ENCODE measurements at regions not wholly inside any gene's neighbourhood (a gene's known extent, or its start where the extent isn't known, plus 50 kb on each side); places are given as distances from the start of the nearest gene placed in this dataset.
A peak's percentile ranks its signal among the peaks of the same experiment; 100 is the strongest.
"Not testable (repeated sequence)": the region's sequence is repeated elsewhere in the genome, so short reads cannot be mapped to it uniquely, and the experiment has no call there.

GRCh38 chr10:15921423-15921945 lies 61.2 kb upstream of the MINDY3 start:
- peaks cover 5 to 20% of the 10 kb centered on the region in 2 donors for H3K27me3 Mint-ChIP-seq
- not testable (repeated sequence) for H3K27ac Mint-ChIP-seq; H3K36me3 Mint-ChIP-seq; H3K4me3 Mint-ChIP-seq; DNase-seq (ENCODE audit: low spot score); H3K9me3 Mint-ChIP-seq; ATAC-seq; H3K4me1 Mint-ChIP-seq (ENCODE audit: low read depth in 2 of 2)

DNA sequence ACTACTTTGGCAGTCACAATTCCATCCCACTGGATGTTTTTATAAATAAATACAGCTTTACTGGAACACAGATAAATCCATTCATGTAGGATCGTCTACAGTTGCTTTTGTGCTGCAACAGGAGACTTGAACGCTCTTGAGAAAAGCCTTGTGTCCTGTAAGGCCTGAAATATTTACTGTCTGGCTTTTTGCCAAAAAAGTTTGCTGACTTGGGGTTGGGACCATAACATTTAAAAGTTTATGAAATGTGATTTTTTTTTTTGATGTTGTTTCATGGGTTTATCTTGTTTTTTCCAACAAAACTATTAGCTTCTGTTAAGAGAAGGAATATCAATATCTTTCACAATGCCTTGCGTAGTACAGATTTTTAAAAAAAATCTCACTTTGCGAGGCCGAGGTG lies 71.1 kb upstream of the MINDY3 start:
- DNase-seq (ENCODE audit: low spot score) (no peak), ATAC-seq (no peak)
- H3K27me3 Mint-ChIP-seq, result peaks cover 9 to 33% of the 10 kb centered on the region in 2 donors
- no peak overlapping the region for H3K27ac Mint-ChIP-seq
- no peak overlapping the region for H3K4me3 Mint-ChIP-seq
- peaks cover 8% of the 10 kb centered on the region for H3K9me3 Mint-ChIP-seq
- no peaks in the 10 kb centered on the region for H3K4me1 Mint-ChIP-seq (ENCODE audit: low read depth in 2 of 2)
- peaks cover 9% of the 10 kb centered on the region for H3K36me3 Mint-ChIP-seq

- H3K9me3 Mint-ChIP-seq; H3K4me1 Mint-ChIP-seq (ENCODE audit: low read depth in 2 of 2); DNase-seq (ENCODE audit: low spot score); H3K27ac Mint-ChIP-seq; ATAC-seq; H3K36me3 Mint-ChIP-seq; H3K4me3 Mint-ChIP-seq: not testable (repeated sequence)
- peaks cover 5 to 22% of the 10 kb centered on the region in 2 donors for H3K27me3 Mint-ChIP-seq
These were observed 79.2 kb upstream of the MINDY3 start for GRCh38 chr10:15939543-15939942.

DNA sequence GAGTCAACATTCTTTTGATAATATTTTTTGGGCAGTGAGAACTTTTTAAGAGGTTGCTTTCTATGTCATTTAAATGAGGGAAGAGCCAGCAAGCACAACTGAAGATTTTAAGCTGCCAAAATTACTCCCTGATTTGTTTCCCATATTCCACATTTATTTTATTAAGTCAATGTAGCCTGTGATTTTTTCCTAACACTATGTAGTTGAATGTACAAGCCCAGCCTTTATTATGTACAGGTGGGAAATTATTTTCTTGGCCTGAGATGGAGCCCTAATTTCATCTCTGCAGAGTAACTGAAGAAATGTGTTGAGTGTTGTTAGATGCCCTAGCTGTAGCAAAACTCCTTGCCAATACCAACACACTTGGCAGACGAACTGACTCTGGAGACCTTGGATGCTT lies 83.1 kb upstream of the MINDY3 start:
- no peak for DNase-seq (ENCODE audit: low spot score)
- Mint-ChIP-seq H3K4me1 (ENCODE audit: low read depth in 2 of 2) (no peaks in the 10 kb centered on the region), H3K4me3 (no peak overlapping the region), H3K36me3 (peaks cover 6% of the 10 kb centered on the region), H3K27ac (no peak overlapping the region), H3K9me3 (peaks cover 6% of the 10 kb centered on the region), H3K27me3 (peaks cover 2 to 22% of the 10 kb centered on the region in 2 donors)
- ATAC-seq, result no peak

- Mint-ChIP-seq H3K4me1 (ENCODE audit: low read depth in 2 of 2) (no peaks in the 10 kb centered on the region), H3K36me3 (no peaks in the 10 kb centered on the region), H3K4me3 (no peak overlapping the region), H3K27me3 (peaks cover 0 to 30% of the 10 kb centered on the region in 2 donors), H3K9me3 (no peaks in the 10 kb centered on the region), H3K27ac (no peak overlapping the region)
- no peak for DNase-seq (ENCODE audit: low spot score)
- ATAC-seq, result no peak
These were observed 93.9 kb upstream of the MINDY3 start for GRCh38 chr10:15954188-15954587.

DNA sequence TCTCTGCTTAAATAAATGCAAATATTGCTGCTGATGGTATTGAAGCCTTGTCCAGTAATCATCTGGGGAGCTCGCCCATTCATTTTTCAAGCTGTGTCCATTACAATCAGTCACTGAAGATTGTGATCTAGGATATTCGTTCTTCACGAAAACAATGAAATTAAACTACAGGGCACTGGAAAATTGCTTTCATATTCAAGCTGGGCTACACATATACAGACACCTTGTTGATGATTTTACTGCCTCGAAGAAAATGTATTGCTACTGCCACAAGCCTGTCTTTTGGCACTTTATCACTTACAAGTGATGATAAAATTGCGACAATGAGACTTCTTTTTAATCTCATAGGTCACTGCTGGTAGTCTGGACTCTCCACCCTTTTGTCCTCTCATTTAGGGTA lies 100.0 kb upstream of the MINDY3 start:
- Mint-ChIP-seq H3K27me3 (peaks cover 2 to 10% of the 10 kb centered on the region in 2 donors), H3K9me3 (no peaks in the 10 kb centered on the region), H3K4me3 (no peak overlapping the region), H3K36me3 (no peaks in the 10 kb centered on the region), H3K4me1 (ENCODE audit: low read depth in 2 of 2) (no peaks in the 10 kb centered on the region), H3K27ac (no peak overlapping the region)
- ATAC-seq (no peak), DNase-seq (ENCODE audit: low spot score) (no peak)

- not testable (repeated sequence) for H3K9me3 Mint-ChIP-seq; H3K27ac Mint-ChIP-seq; ATAC-seq; H3K4me1 Mint-ChIP-seq (ENCODE audit: low read depth in 2 of 2); H3K27me3 Mint-ChIP-seq; H3K4me3 Mint-ChIP-seq; DNase-seq (ENCODE audit: low spot score); H3K36me3 Mint-ChIP-seq
These were observed 112.4 kb upstream of the MINDY3 start for GRCh38 chr10:15972736-15973135.

DNA sequence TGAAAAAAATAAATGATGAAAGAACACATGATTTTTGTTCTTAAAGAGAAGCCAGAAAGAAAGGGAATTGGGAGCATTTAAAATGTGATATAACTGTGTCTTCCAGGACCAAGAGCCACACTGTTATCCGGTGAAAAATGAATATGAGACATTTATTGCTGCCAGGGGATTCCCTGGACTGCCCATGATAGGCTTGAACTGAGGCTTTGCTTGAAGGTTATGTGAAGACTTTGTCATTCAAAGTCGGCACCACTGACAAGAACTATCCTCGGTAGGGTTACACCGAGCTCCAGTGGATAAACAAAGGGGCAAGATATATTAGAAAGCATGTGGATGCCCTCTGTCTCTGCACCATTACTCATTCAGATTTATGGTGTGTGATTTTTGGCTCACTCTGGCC lies 125.4 kb upstream of the MINDY3 start:
- no peak overlapping the region for H3K27ac Mint-ChIP-seq
- H3K27me3 Mint-ChIP-seq, result no peaks in the 10 kb centered on the region
- no peaks in the 10 kb centered on the region for H3K4me1 Mint-ChIP-seq (ENCODE audit: low read depth in 2 of 2)
- H3K9me3 Mint-ChIP-seq, result peaks cover 9% of the 10 kb centered on the region
- no peak for ATAC-seq
- H3K36me3 Mint-ChIP-seq, result no peaks in the 10 kb centered on the region
- H3K4me3 Mint-ChIP-seq, result no peak overlapping the region
- no peak for DNase-seq (ENCODE audit: low spot score)

DNA sequence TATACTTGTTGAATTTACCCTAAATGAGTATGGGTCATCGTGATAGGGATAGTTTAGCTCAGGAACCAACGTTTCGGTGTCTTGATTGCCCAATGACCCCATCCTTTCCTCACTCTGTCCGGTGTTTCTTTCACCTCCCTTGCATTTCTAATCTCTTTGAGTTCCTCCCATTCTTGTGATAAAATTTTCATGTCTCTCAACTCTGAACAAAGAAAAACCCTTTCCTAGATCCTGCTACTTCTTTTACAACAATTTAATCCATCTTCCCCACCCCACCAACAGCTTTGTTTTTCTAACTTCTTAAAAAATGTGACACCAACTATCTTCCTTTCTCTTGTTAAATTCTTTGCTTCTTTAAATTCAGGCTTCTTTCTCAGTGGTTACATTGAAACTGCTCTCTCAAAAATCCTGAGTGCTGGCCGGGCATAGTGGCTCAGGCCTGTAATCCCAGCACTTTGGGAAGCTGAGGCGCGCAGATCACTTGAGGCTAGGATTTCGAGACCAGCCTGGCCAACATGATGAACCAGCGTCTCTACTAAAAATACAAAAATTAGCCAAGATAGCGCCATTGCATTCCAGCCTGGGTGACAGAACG lies 130.3 kb upstream of the MINDY3 start:
- ATAC-seq (no peak), DNase-seq (ENCODE audit: low spot score) (no peak)
- no peak overlapping the region for H3K4me3 Mint-ChIP-seq
- H3K27me3 Mint-ChIP-seq, result peaks cover 0 to 7% of the 10 kb centered on the region in 2 donors
- no peak overlapping the region for H3K27ac Mint-ChIP-seq
- no peaks in the 10 kb centered on the region for H3K36me3 Mint-ChIP-seq
- H3K9me3 Mint-ChIP-seq, result peaks cover 15% of the 10 kb centered on the region
- H3K4me1 Mint-ChIP-seq (ENCODE audit: low read depth in 2 of 2), result no peaks in the 10 kb centered on the region

DNA sequence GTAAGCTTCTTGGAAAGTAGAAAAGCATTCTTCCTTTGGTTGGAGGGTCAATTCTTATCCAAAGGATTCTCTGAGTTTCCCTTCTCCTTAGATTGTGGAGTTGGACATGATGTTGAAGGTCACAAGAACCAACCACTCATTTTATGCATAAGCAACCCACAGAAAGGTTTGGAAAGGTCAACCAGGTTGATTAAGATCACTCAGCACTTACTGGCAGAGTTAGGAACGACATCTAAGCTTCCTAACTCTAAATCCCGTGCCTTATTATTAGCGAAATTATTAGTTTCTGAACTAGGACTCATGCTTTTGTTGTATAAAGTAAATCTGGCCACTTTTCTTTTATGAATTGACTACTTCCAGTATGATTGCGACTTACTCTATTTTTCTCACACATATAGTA lies 137.0 kb upstream of the MINDY3 start:
- Mint-ChIP-seq H3K4me3 (no peak overlapping the region), H3K36me3 (no peaks in the 10 kb centered on the region), H3K27me3 (no peaks in the 10 kb centered on the region), H3K4me1 (ENCODE audit: low read depth in 2 of 2) (no peaks in the 10 kb centered on the region), H3K27ac (no peak overlapping the region), H3K9me3 (peaks cover 3% of the 10 kb centered on the region)
- DNase-seq (ENCODE audit: low spot score) (no peak), ATAC-seq (no peak)

- no peak for ATAC-seq
- Mint-ChIP-seq H3K27me3 (no peaks in the 10 kb centered on the region), H3K4me3 (no peak overlapping the region), H3K9me3 (peaks cover 6% of the 10 kb centered on the region), H3K4me1 (ENCODE audit: low read depth in 2 of 2) (no peaks in the 10 kb centered on the region), H3K27ac (no peak overlapping the region), H3K36me3 (no peaks in the 10 kb centered on the region)
- no peak for DNase-seq (ENCODE audit: low spot score)
These were observed 141.3 kb upstream of the MINDY3 start for GRCh38 chr10:16001581-16001980.

GRCh38 chr10:16009785-16010184 lies 149.5 kb upstream of the MINDY3 start:
- Mint-ChIP-seq H3K9me3 (peaks cover 8% of the 10 kb centered on the region), H3K27ac (no peak overlapping the region), H3K27me3 (no peaks in the 10 kb centered on the region), H3K36me3 (no peaks in the 10 kb centered on the region), H3K4me1 (ENCODE audit: low read depth in 2 of 2) (no peaks in the 10 kb centered on the region), H3K4me3 (no peak overlapping the region)
- ATAC-seq, result no peak
- no peak for DNase-seq (ENCODE audit: low spot score)

GRCh38 chr10:16011548-16011947 lies 151.2 kb upstream of the MINDY3 start:
- H3K4me1 Mint-ChIP-seq (ENCODE audit: low read depth in 2 of 2), result no peaks in the 10 kb centered on the region
- H3K27me3 Mint-ChIP-seq, result no peaks in the 10 kb centered on the region
- H3K9me3 Mint-ChIP-seq, result peaks cover 13% of the 10 kb centered on the region
- H3K27ac Mint-ChIP-seq, result no peak overlapping the region
- H3K36me3 Mint-ChIP-seq, result no peaks in the 10 kb centered on the region
- no peak for DNase-seq (ENCODE audit: low spot score)
- H3K4me3 Mint-ChIP-seq, result no peak overlapping the region
- ATAC-seq, result no peak

- H3K9me3 Mint-ChIP-seq, result peaks cover 9% of the 10 kb centered on the region
- no peaks in the 10 kb centered on the region for H3K4me1 Mint-ChIP-seq (ENCODE audit: low read depth in 2 of 2)
- no peak overlapping the region for H3K27ac Mint-ChIP-seq
- no peak for DNase-seq (ENCODE audit: low spot score)
- H3K4me3 Mint-ChIP-seq, result no peak overlapping the region
- no peaks in the 10 kb centered on the region for H3K36me3 Mint-ChIP-seq
- peak in 1 of 2 donors; percentile 36 for ATAC-seq
- no peaks in the 10 kb centered on the region for H3K27me3 Mint-ChIP-seq
These were observed 154.2 kb upstream of the MINDY3 start for GRCh38 chr10:16014469-16014868.

GRCh38 chr10:16016688-16017087 lies 156.4 kb upstream of the MINDY3 start:
- H3K27ac Mint-ChIP-seq, result no peak overlapping the region
- H3K4me1 Mint-ChIP-seq (ENCODE audit: low read depth in 2 of 2), result no peaks in the 10 kb centered on the region
- ATAC-seq, result no peak
- peaks cover 12% of the 10 kb centered on the region for H3K9me3 Mint-ChIP-seq
- DNase-seq (ENCODE audit: low spot score), result no peak
- H3K4me3 Mint-ChIP-seq, result no peak overlapping the region
- H3K36me3 Mint-ChIP-seq, result peaks cover 6% of the 10 kb centered on the region
- H3K27me3 Mint-ChIP-seq, result no peaks in the 10 kb centered on the region
